ENCODE measurements at regions not wholly inside any gene's neighbourhood (a gene's known extent, or its start where the extent isn't known, plus 50 kb on each side); places are given as distances from the start of the nearest gene placed in this dataset.

DNA sequence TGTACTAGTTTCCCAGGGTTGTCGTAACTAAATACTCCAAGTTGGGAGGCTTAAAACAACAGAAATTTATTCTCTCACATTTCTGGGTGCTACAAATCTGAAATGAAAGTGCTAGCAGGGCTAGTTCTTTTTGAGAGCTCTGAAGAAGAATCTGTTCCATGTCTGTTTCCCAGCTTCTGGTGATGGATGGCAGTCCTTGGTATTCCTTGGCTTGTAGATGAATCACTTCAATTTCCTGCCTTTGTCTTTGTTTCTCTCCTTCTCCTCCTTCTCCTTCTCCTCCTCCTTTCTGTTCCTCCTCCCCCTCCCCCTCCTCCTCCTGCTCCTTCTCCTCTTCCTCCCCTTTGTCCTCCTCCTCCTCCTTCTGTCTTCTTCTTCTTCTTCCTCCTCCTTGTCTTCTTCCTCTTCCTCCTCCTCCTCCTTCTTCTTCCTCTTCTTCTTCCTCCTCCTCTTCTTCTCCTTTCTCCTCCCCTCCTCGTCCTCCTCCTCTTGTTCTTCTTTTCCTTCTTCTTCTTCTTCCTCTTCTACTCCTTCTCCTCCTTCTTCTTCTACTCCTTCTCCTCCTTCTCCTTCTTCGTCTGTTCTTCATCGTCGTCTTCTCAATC is 104.7 kb upstream of the ANKRD55 start:
- DNase-seq (ENCODE audit: low read depth in 4 of 4, low spot score in 2 of 4): no peak

DNA sequence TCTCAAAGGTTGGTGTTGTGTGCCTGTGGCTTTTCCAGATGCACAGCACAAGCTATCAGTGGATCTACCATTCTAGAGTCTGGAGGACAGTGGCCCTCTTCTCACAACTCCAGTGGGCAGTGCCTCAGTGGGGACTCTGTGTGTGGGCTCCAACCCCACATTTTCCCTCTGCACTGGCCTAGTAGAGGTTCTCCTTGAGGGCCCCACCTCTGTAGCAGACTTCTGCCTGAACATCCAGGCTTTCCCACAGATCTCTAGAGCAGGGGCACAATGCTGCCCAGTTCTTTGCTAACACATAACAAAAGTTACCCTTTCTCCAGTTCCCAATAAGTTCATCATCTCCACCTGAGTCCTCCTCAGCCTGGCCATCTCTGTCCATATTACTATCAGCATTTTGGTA is 102.1 kb upstream of the ANKRD55 start:
- no peak for DNase-seq (ENCODE audit: low read depth in 4 of 4, low spot score in 2 of 4)

- DNase-seq (ENCODE audit: low read depth in 4 of 4, low spot score in 2 of 4): no peak
Measured at GRCh38 chr5:56330806-56331205, 97.7 kb upstream of the ANKRD55 start.

- DNase-seq (ENCODE audit: low read depth in 4 of 4, low spot score in 2 of 4): no peak
Measured at GRCh38 chr5:56330167-56330566, 97.0 kb upstream of the ANKRD55 start.

DNA sequence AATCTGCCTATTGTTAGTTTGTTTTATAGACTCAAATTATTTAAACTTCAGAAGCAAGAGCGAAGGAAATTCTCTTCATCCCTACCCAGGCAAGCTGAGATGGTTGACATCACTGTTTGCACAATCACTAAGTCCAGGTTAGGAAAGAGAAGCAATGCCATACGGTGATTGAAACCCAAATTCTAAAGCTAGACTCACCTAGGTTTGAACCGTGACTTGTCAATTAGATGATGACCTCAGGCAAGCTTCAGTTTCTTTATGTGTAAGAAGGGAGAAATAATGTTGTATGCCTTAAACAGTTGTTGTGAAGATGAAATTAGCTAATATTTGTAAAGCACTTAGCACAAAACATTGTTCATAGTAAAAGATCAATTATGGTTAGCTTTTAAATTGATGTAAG is 96.5 kb upstream of the ANKRD55 start:
- no peak for DNase-seq (ENCODE audit: low read depth in 4 of 4, low spot score in 2 of 4)

- no peak for DNase-seq (ENCODE audit: low read depth in 4 of 4, low spot score in 2 of 4)
Measured at GRCh38 chr5:56328753-56329560, 95.8 kb upstream of the ANKRD55 start.

DNA sequence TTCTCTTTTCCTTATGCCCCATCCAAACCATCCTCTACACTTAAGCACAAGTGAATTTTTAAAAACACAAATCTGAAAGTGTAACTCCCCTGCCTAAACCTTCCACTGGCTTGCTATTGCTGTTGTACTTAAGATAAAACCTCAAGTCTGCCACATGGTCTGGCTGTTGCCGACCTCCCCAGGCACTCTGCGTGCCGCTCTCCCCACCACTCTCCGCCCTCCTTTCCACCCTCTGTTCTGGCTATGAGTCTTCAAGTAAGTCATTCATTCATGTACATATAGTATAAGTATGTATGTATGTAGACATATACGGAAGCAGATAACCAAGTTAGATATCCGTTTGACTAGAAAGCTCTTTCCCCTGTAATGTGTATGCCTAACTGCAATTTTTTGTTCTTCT is 94.7 kb upstream of the ANKRD55 start:
- DNase-seq (ENCODE audit: low read depth in 4 of 4, low spot score in 2 of 4): no peak

GRCh38 chr5:56326770-56327169 is 93.6 kb upstream of the ANKRD55 start:
- DNase-seq (ENCODE audit: low read depth in 4 of 4, low spot score in 2 of 4): no peak

GRCh38 chr5:56326116-56326515 is 93.0 kb upstream of the ANKRD55 start:
- no peak for DNase-seq (ENCODE audit: low read depth in 4 of 4, low spot score in 2 of 4)

DNA sequence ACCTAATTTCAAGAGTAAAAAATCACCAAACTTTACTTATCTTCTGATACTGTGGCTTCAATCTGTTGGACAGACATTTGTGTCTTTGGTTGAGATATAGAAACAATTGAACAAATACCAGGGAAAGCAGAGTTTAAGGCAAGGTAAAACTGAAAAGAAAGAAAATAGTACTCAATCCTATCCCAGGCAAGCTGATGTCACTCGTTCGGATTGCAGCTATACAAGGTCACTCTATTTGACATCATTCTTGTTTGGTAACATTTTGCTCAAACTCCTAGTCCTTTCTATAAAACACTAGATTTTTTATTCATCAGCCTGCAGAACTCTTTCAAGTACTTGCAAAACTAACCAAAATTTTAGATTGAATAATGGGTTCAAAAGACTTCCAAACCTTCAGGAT is 91.9 kb upstream of the ANKRD55 start:
- no peak for DNase-seq (ENCODE audit: low read depth in 4 of 4, low spot score in 2 of 4)

GRCh38 chr5:56323505-56323904 is 90.4 kb upstream of the ANKRD55 start:
- no peak for DNase-seq (ENCODE audit: low read depth in 4 of 4, low spot score in 2 of 4)

- no peak for DNase-seq (ENCODE audit: low read depth in 4 of 4, low spot score in 2 of 4)
Measured at GRCh38 chr5:56322592-56322991, 89.5 kb upstream of the ANKRD55 start.

- no peak for DNase-seq (ENCODE audit: low read depth in 4 of 4, low spot score in 2 of 4)
Measured at GRCh38 chr5:56321236-56321881, 88.2 kb upstream of the ANKRD55 start.

GRCh38 chr5:56320686-56321085 is 87.6 kb upstream of the ANKRD55 start:
- DNase-seq (ENCODE audit: low read depth in 4 of 4, low spot score in 2 of 4): no peak

DNA sequence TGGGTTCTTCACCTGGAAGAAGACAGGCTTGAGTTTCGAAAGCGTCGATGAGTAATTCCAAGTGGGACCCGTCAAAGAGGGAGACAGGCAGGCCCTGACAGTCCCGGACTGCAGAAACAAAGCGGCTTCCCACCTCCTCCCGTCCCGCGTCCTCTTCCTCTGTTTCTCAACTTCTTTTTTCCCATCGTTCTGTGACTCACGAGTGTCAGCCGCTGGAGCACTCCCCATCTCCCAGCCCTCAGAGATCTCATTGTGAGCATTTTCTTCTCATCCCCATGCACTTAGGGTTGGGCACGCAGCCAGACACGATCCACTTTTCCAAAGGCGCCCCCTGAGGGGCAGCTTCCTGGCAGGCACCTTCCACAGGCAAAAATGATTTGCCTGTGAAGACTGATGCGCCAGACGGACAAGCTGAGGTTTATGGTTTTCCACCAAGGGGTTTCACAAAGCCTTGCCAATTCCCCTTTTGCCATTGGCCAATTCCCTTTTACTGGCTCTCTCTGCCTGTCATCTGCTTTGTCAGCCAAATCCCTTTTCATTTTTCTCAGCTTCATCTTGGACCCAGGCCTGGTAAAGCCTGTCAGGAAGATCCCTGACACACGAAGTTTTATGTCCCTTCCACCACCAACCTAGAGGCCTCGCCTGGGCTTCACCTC is 86.5 kb upstream of the ANKRD55 start:
- no peak for DNase-seq (ENCODE audit: low read depth in 4 of 4, low spot score in 2 of 4)

DNA sequence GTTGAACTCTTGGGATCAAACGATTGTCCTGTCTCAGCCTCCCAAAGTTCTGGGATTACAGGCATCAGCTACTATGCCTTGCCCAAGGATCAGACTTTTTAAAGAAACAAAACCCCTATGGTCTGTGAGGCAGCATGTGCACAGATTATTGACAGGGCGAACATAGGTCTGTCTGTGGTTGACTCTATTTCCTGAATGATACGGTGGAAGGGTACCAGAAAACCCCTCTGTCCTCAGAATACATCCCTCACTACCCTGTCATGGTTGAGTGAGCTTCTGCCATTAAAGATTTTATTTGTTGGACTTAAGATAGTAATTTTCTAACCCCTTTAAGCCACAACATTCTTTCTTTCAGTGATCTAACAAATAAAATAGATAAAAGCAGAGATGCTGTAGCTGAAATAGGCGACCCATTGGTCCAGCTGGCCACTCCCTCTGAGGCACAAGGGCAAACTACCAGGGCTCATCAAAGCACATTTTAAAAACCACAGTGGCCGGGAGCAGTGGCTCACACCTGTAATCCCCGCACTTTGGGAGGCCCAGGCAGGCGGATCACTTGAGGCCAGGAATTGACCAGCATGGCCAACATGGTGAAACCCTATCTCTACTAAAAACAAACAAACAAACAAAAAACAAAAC is 84.9 kb upstream of the ANKRD55 start:
- DNase-seq (ENCODE audit: low read depth in 4 of 4, low spot score in 2 of 4): no peak

- no peak for DNase-seq (ENCODE audit: low read depth in 4 of 4, low spot score in 2 of 4)
Measured at GRCh38 chr5:56316299-56316994, 83.3 kb upstream of the ANKRD55 start.

GRCh38 chr5:56314529-56314928 is 81.4 kb upstream of the ANKRD55 start:
- no peak for DNase-seq (ENCODE audit: low read depth in 4 of 4, low spot score in 2 of 4)

DNA sequence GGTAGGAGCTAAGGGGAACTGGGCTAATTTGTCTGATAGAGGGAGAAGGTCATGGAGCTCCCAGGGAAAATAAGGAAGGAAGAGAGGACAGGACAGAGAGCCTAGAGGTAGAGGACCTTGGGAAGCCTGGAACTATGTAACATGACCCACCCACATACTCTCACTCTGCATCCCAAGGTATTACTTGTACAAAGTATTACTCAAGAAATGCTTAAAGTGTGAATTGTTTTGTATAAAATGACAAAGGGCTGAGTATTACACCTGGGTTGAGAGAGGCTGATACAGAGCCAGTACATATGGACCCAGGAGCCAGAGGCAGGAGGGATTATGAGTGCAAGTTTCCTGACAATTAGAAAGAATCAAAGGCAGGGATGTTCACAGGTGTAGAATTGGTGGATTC is 80.5 kb upstream of the ANKRD55 start:
- no peak for DNase-seq (ENCODE audit: low read depth in 4 of 4, low spot score in 2 of 4)

DNA sequence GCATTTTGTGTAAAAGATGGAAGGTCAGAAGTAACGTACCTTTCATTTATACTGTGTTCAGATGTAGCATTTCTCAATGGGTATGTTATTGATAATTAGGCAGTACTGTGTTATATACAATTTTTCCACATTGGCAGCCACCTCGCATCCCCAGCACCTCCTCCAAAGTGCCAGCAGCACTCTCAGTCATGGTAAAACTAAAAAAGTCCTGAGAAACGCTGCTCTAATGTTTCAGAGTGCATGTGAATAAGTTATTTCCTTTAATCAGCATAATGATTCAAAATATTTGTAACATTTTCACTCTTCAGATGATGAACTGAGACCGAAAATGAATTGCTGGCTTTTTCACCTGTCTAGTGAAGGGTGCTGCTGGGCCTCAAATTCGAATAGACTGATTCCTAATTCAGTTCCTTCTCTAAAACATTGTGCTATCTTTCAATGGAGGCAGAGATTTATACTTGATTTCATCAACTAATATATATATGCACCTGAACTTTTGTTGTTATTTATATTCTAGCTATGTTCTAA is 79.9 kb upstream of the ANKRD55 start:
- no peak for DNase-seq (ENCODE audit: low read depth in 4 of 4, low spot score in 2 of 4)

Data from left renal cortex interstitium (tissue), 4 donors.